ENCODE measurements at regions not wholly inside any gene's neighbourhood (a gene's known extent, or its start where the extent isn't known, plus 50 kb on each side); places are given as distances from the start of the nearest gene placed in this dataset.

DNA sequence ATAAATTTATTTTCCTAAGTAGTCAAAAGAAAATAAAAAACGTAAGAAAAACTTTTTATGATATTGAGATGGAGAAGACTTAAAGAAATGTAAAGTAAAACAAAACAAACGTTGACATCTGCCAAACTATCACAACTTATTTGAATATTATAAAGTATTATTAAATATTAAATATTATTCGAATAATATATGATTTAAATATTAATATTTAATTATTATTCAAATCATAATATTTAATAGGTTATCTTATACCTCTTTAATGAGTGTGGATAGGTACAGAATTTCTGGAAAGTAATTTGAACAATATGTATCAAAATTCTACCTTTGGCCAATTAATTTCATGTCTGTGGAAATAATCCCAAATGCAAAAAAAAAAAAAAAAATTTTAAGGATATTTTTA is 278.7 kb downstream of the RAD51AP2 start:
- no peaks in the 10 kb centered on the region for H3K9me3 ChIP-seq
- ChIA-PET CTCF (no interaction called here), POLR2A (no interaction called here)
- no peak overlapping the region for H3K27ac ChIP-seq (ENCODE audit: low read depth in 2 of 2, low read length in 1 of 2)
- H3K4me1 ChIP-seq (ENCODE audit: control insufficient read depth in 1 of 2, insufficient read depth in 2 of 2, low read depth in 1 of 2, low read length in 1 of 2): no peaks in the 10 kb centered on the region; a peak in 1 of 4 replicates
- H3K79me2 ChIP-seq (ENCODE audit: insufficient read depth): no peaks in the 10 kb centered on the region
- H3K9me2 ChIP-seq: no peaks in the 10 kb centered on the region
- H3K4me3 ChIP-seq (ENCODE audit: low read depth in 2 of 2, low read length in 1 of 2): no peak overlapping the region
- no peak overlapping the region for H2AFZ ChIP-seq (ENCODE audit: low read depth)
- H4K20me1 ChIP-seq (ENCODE audit: insufficient read depth): no peaks in the 10 kb centered on the region
- no peaks in the 10 kb centered on the region for H3F3A ChIP-seq (replicated peaks; ENCODE audit: insufficient read depth)
- DNase-seq: no peak
- H3K4me2 ChIP-seq: no peak overlapping the region
- H3K36me3 ChIP-seq (replicated peaks in 1 of 2; ENCODE audit: control insufficient read depth in 1 of 2, insufficient read depth in 2 of 2, low read length in 1 of 2): no peaks in the 10 kb centered on the region
- H3K27me3 ChIP-seq (ENCODE audit: insufficient read depth): no peaks in the 10 kb centered on the region
- TF ChIP-seq RAD21 (IDR thresholded peaks at IDR 0.05; ENCODE audit: low read length): no peak
- no peak for TF ChIP-seq RFX5 (IDR thresholded peaks at IDR 0.05; ENCODE audit: low read length)
- no peak for TF ChIP-seq REST (IDR thresholded peaks at IDR 0.05; ENCODE audit: low read depth, low read length)
- TF ChIP-seq MXI1 (IDR thresholded peaks at IDR 0.05; ENCODE audit: low read depth, low read length): no peak
- TF ChIP-seq, protein P1, sequence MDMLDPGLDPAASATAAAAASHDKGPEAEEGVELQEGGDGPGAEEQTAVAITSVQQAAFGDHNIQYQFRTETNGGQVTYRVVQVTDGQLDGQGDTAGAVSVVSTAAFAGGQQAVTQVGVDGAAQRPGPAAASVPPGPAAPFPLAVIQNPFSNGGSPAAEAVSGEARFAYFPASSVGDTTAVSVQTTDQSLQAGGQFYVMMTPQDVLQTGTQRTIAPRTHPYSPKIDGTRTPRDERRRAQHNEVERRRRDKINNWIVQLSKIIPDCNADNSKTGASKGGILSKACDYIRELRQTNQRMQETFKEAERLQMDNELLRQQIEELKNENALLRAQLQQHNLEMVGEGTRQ (IDR thresholded peaks at IDR 0.05; ENCODE audit: borderline replicate concordance, low read depth, low read length): no peak
- TF ChIP-seq NFIC (IDR thresholded peaks at IDR 0.05; ENCODE audit: borderline replicate concordance): no peak
- TF ChIP-seq JUND (IDR thresholded peaks at IDR 0.05): no peak
- no peak for TF ChIP-seq EZH2phosphoT487 (IDR thresholded peaks at IDR 0.05; ENCODE audit: borderline replicate concordance, low read depth)
- TF ChIP-seq, protein P2, sequence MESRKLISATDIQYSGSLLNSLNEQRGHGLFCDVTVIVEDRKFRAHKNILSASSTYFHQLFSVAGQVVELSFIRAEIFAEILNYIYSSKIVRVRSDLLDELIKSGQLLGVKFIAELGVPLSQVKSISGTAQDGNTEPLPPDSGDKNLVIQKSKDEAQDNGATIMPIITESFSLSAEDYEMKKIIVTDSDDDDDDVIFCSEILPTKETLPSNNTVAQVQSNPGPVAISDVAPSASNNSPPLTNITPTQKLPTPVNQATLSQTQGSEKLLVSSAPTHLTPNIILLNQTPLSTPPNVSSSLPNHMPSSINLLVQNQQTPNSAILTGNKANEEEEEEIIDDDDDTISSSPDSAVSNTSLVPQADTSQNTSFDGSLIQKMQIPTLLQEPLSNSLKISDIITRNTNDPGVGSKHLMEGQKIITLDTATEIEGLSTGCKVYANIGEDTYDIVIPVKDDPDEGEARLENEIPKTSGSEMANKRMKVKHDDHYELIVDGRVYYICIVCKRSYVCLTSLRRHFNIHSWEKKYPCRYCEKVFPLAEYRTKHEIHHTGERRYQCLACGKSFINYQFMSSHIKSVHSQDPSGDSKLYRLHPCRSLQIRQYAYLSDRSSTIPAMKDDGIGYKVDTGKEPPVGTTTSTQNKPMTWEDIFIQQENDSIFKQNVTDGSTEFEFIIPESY (IDR thresholded peaks at IDR 0.05; ENCODE audit: borderline replicate concordance, low read depth): no peak
- no peak for TF ChIP-seq FOXM1 (IDR thresholded peaks at IDR 0.05; ENCODE audit: low read depth)
- TF ChIP-seq MEF2A (IDR thresholded peaks at IDR 0.05; ENCODE audit: borderline replicate concordance, low read depth): no peak
- TF ChIP-seq TAF1 (IDR thresholded peaks at IDR 0.05; ENCODE audit: borderline replicate concordance, low read depth, low read length): no peak
- TF ChIP-seq, protein P3, sequence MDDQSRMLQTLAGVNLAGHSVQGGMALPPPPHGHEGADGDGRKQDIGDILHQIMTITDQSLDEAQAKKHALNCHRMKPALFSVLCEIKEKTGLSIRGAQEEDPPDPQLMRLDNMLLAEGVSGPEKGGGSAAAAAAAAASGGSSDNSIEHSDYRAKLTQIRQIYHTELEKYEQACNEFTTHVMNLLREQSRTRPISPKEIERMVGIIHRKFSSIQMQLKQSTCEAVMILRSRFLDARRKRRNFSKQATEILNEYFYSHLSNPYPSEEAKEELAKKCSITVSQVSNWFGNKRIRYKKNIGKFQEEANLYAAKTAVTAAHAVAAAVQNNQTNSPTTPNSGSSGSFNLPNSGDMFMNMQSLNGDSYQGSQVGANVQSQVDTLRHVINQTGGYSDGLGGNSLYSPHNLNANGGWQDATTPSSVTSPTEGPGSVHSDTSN (IDR thresholded peaks at IDR 0.05): no peak
- TF ChIP-seq NRF1 (IDR thresholded peaks at IDR 0.05; ENCODE audit: low read depth, low read length): no peak
- no peak for TF ChIP-seq CHD2 (IDR thresholded peaks at IDR 0.05; ENCODE audit: low read length, partially characterized antibody)
- TF ChIP-seq SIN3A (IDR thresholded peaks at IDR 0.05; ENCODE audit: borderline replicate concordance, low read depth, low read length): no peak
- TF ChIP-seq FOSL2 (IDR thresholded peaks at IDR 0.05; ENCODE audit: borderline replicate concordance, low read depth): no peak
- no peak for TF ChIP-seq ELF1 (IDR thresholded peaks at IDR 0.05)
- 12% methylated on average over 3 of the region's 3 CpGs for WGBS (ENCODE audit: low lambda C conversion rate)
- no peak overlapping the region for H3K9ac ChIP-seq
